ENCODE measurements at regions not wholly inside any gene's neighbourhood (a gene's known extent, or its start where the extent isn't known, plus 50 kb on each side); places are given as distances from the start of the nearest gene placed in this dataset.

GRCh38 chr9:73595036-73595545 lies 443.4 kb downstream of the ANXA1 start:
- H3K36me3 ChIP-seq: no peaks in the 10 kb centered on the region
- H3K4me3 ChIP-seq: no peak overlapping the region
- H3K27me3 ChIP-seq: no peaks in the 10 kb centered on the region
- TF ChIP-seq CTCF (IDR thresholded peaks at IDR 0.05): no peak
- no peak overlapping the region for H3K27ac ChIP-seq
- H3K4me1 ChIP-seq: no peaks in the 10 kb centered on the region
- no peak for ATAC-seq
- no peaks in the 10 kb centered on the region for H3K9me3 ChIP-seq
- intact Hi-C loops (cut with DNase I): no loop called here
- no peak for DNase-seq

- no peaks in the 10 kb centered on the region for H3K36me3 ChIP-seq
Measured at GRCh38 chr9:73596321-73596720, 444.7 kb downstream of the ANXA1 start.

GRCh38 chr9:73597039-73597438 lies 445.4 kb downstream of the ANXA1 start:
- no peak for ATAC-seq
- Histone ChIP-seq H3K4me3 (no peak overlapping the region), H3K4me1 (no peaks in the 10 kb centered on the region), H3K27me3 (no peaks in the 10 kb centered on the region), H3K27ac (no peak overlapping the region), H3K9me3 (no peaks in the 10 kb centered on the region), H3K36me3 (no peaks in the 10 kb centered on the region)
- intact Hi-C loops (cut with DNase I): no loop called here
- DNase-seq: no peak
- TF ChIP-seq CTCF (IDR thresholded peaks at IDR 0.05): no peak

More at GRCh38 chr9:73596321-73596720, 444.7 kb downstream of the ANXA1 start:
- H3K4me3 ChIP-seq: no peak overlapping the region
- H3K27me3 ChIP-seq: no peaks in the 10 kb centered on the region
- DNase-seq (no peak), ATAC-seq (no peak)
- H3K4me1 ChIP-seq: no peaks in the 10 kb centered on the region
- no peaks in the 10 kb centered on the region for H3K9me3 ChIP-seq
- intact Hi-C loops (cut with DNase I): no loop called here
- TF ChIP-seq CTCF (IDR thresholded peaks at IDR 0.05): no peak
- H3K27ac ChIP-seq: no peak overlapping the region

- DNase-seq (no peak), ATAC-seq (no peak)
- Histone ChIP-seq H3K27me3 (no peaks in the 10 kb centered on the region), H3K4me3 (no peak overlapping the region), H3K4me1 (no peaks in the 10 kb centered on the region), H3K36me3 (no peaks in the 10 kb centered on the region), H3K9me3 (no peaks in the 10 kb centered on the region), H3K27ac (no peak overlapping the region)
- TF ChIP-seq CTCF (IDR thresholded peaks at IDR 0.05): no peak
- intact Hi-C loops (cut with DNase I): no loop called here
Measured at GRCh38 chr9:73597771-73598170, 446.1 kb downstream of the ANXA1 start.

- Histone ChIP-seq H3K27ac (no peak overlapping the region), H3K4me3 (no peak overlapping the region), H3K36me3 (no peaks in the 10 kb centered on the region), H3K9me3 (no peaks in the 10 kb centered on the region), H3K27me3 (no peaks in the 10 kb centered on the region), H3K4me1 (no peaks in the 10 kb centered on the region)
- DNase-seq: no peak
- intact Hi-C loops (cut with DNase I): no loop called here
- ATAC-seq: no peak
- TF ChIP-seq CTCF (IDR thresholded peaks at IDR 0.05): no peak
Measured at GRCh38 chr9:73609381-73609780, 457.7 kb downstream of the ANXA1 start.

Measured in left lung (tissue), 4 donors.